ENCODE measurements at regions not wholly inside any gene's neighbourhood (a gene's known extent, or its start where the extent isn't known, plus 50 kb on each side); places are given as distances from the start of the nearest gene placed in this dataset.

- TF ChIP-seq TAF7 (optimal IDR thresholded peaks at IDR 0.05; ENCODE audit: borderline replicate concordance, low read depth, low read length) (no peak), CEBPB (IDR thresholded peaks at IDR 0.05; ENCODE audit: low read depth, low read length) (no peak)
Observed at GRCh38 chr9:88680505-88681160, 145.7 kb downstream of the NXNL2 start (continued).

Measured in H1 (cell line).